Karpas-422 (cell line): ENCODE measurements at regions not wholly inside any gene's neighbourhood (a gene's known extent, or its start where the extent isn't known, plus 50 kb on each side); places are given as distances from the start of the nearest gene placed in this dataset.

Source experiments
- DNase-seq: peaks from one replicate; pipeline ENCODE4 v3.0.0-alpha.2; 2015
- H2AFZ ChIP-seq: fragments of 200-600 bp; sonication (generic); 2 replicates; pipeline ENCODE4 v1.6.1; 2014; ENCODE audit warnings: antibody characterized with exemption, low read length, mixed read lengths
- H3K27ac ChIP-seq: fragments of 200-600 bp; sonication (generic); 2 replicates; pipeline ENCODE4 v1.5.1; 2014; ENCODE audit warnings: mild to moderate bottlenecking, low read length, moderate library complexity
- H3K27me3 ChIP-seq: fragments of 200-600 bp; sonication (generic); 2 replicates; pipeline ENCODE4 v1.6.1; 2014; ENCODE audit warnings: low read length, mixed read lengths
- H3K36me3 ChIP-seq: fragments of 200-600 bp; sonication (generic); 2 replicates; pipeline ENCODE4 v1.6.1; 2014; ENCODE audit warnings: low read length, mixed read lengths; ENCODE audit not compliant: insufficient read depth
- H3K4me1 ChIP-seq: fragments of 200-600 bp; sonication (generic); 2 replicates; pipeline ENCODE4 v1.6.1; 2014; ENCODE audit warnings: mild to moderate bottlenecking, low read length, mixed read lengths
- H3K4me2 ChIP-seq: fragments of 200-600 bp; sonication (generic); 2 replicates; pipeline ENCODE4 v1.6.1; 2014; ENCODE audit warnings: low read length, low read depth, mild to moderate bottlenecking; ENCODE audit not compliant: poor library complexity, severe bottlenecking
- H3K4me3 ChIP-seq: fragments of 200-600 bp; sonication (generic); 2 replicates; pipeline ENCODE4 v1.5.1; 2014; ENCODE audit warnings: mild to moderate bottlenecking, antibody characterized with exemption, low read length, mixed read lengths
- H3K79me2 ChIP-seq: fragments of 200-600 bp; sonication (generic); 2 replicates; pipeline ENCODE4 v1.6.1; 2014; ENCODE audit warnings: mild to moderate bottlenecking, low read length, mixed read lengths
- H3K9ac ChIP-seq: fragments of 200-600 bp; sonication (generic); 2 replicates; pipeline ENCODE4 v1.6.0; 2014; ENCODE audit warnings: low read length
- H3K9me2 ChIP-seq: fragments of 200-600 bp; sonication (generic), shearing (Covaris generic); replicated peaks from 2 replicates; pipeline ENCODE4 v1.6.0; 2014; ENCODE audit warnings: mild to moderate bottlenecking, low read length, moderate library complexity; ENCODE audit not compliant: insufficient read depth
- H3K9me3 ChIP-seq: fragments of 300-700, 200-600 bp; sonication (generic); 2 replicates; pipeline ENCODE4 v1.6.1; 2014; ENCODE audit warnings: low read length, mixed read lengths
- H4K20me1 ChIP-seq: fragments of 200-600 bp; sonication (generic); 2 replicates; pipeline ENCODE4 v1.6.1; 2014; ENCODE audit warnings: mild to moderate bottlenecking, antibody characterized with exemption, low read length, low read depth; ENCODE audit not compliant: insufficient read depth

- Histone ChIP-seq H3K36me3 (no peaks in the 10 kb centered on the region), H3K9ac (no peak overlapping the region), H3K79me2 (no peaks in the 10 kb centered on the region), H3K27ac (no peak overlapping the region), H3K4me3 (no peak overlapping the region), H3K9me3 (no peaks in the 10 kb centered on the region), H2AFZ (no peak overlapping the region), H3K4me2 (no peak overlapping the region), H3K4me1 (no peaks in the 10 kb centered on the region), H3K9me2 (no peaks in the 10 kb centered on the region), H4K20me1 (no peaks in the 10 kb centered on the region), H3K27me3 (no peaks in the 10 kb centered on the region)
- no peak for DNase-seq
These were observed 172.3 kb downstream of the RNF152 start for GRCh38 chr18:61720496-61720895.

- no peak for DNase-seq
- Histone ChIP-seq H2AFZ (no peak overlapping the region), H3K36me3 (no peaks in the 10 kb centered on the region), H3K79me2 (no peaks in the 10 kb centered on the region), H4K20me1 (no peaks in the 10 kb centered on the region), H3K9me3 (no peaks in the 10 kb centered on the region), H3K4me1 (no peaks in the 10 kb centered on the region), H3K4me2 (no peak overlapping the region), H3K4me3 (no peak overlapping the region), H3K27ac (no peak overlapping the region), H3K9ac (no peak overlapping the region), H3K9me2 (no peaks in the 10 kb centered on the region), H3K27me3 (no peaks in the 10 kb centered on the region)
These were observed 173.1 kb downstream of the RNF152 start for GRCh38 chr18:61719671-61720070.

- Histone ChIP-seq H3K27me3 (no peaks in the 10 kb centered on the region), H3K9me2 (no peaks in the 10 kb centered on the region), H3K4me2 (no peak overlapping the region), H3K4me1 (no peaks in the 10 kb centered on the region), H3K9me3 (no peaks in the 10 kb centered on the region), H2AFZ (no peak overlapping the region), H3K27ac (no peak overlapping the region), H3K9ac (no peak overlapping the region), H3K4me3 (no peak overlapping the region), H4K20me1 (no peaks in the 10 kb centered on the region), H3K36me3 (no peaks in the 10 kb centered on the region), H3K79me2 (no peaks in the 10 kb centered on the region)
- no peak for DNase-seq
These were observed 173.9 kb downstream of the RNF152 start for GRCh38 chr18:61718944-61719343.

GRCh38 chr18:61714421-61714820, 178.4 kb downstream of the RNF152 start:
- Histone ChIP-seq H3K9me3 (no peaks in the 10 kb centered on the region), H3K4me2 (no peak overlapping the region), H3K4me3 (no peak overlapping the region), H2AFZ (no peak overlapping the region), H3K27me3 (no peaks in the 10 kb centered on the region), H4K20me1 (no peaks in the 10 kb centered on the region), H3K27ac (no peak overlapping the region), H3K36me3 (no peaks in the 10 kb centered on the region), H3K9ac (no peak overlapping the region), H3K9me2 (no peaks in the 10 kb centered on the region), H3K4me1 (no peaks in the 10 kb centered on the region), H3K79me2 (no peaks in the 10 kb centered on the region)
- DNase-seq, result no peak

GRCh38 chr18:61713502-61713901, 179.3 kb downstream of the RNF152 start:
- Histone ChIP-seq H3K79me2 (no peaks in the 10 kb centered on the region), H3K4me3 (no peak overlapping the region), H3K27me3 (no peaks in the 10 kb centered on the region), H4K20me1 (no peaks in the 10 kb centered on the region), H3K4me2 (no peak overlapping the region), H3K9me3 (no peaks in the 10 kb centered on the region), H2AFZ (no peak overlapping the region), H3K9ac (no peak overlapping the region), H3K4me1 (no peaks in the 10 kb centered on the region), H3K27ac (no peak overlapping the region), H3K9me2 (no peaks in the 10 kb centered on the region), H3K36me3 (no peaks in the 10 kb centered on the region)
- no peak for DNase-seq

GRCh38 chr18:61710082-61710620, 182.7 kb downstream of the RNF152 start:
- Histone ChIP-seq H3K4me1 (no peaks in the 10 kb centered on the region), H2AFZ (no peak overlapping the region)

GRCh38 chr18:61706276-61706915, 186.4 kb downstream of the RNF152 start:
- no peaks in the 10 kb centered on the region for H3K36me3 ChIP-seq
- no peaks in the 10 kb centered on the region for H3K79me2 ChIP-seq
- no peak for DNase-seq
- H3K27ac ChIP-seq, result no peak overlapping the region
- no peaks in the 10 kb centered on the region for H3K27me3 ChIP-seq
- no peaks in the 10 kb centered on the region for H3K9me2 ChIP-seq
- H3K4me1 ChIP-seq, result no peaks in the 10 kb centered on the region
- no peak overlapping the region for H3K4me2 ChIP-seq
- H3K9me3 ChIP-seq, result no peaks in the 10 kb centered on the region
- no peak overlapping the region for H2AFZ ChIP-seq
- H3K4me3 ChIP-seq, result no peak overlapping the region
- H4K20me1 ChIP-seq, result no peaks in the 10 kb centered on the region
- H3K9ac ChIP-seq, result no peak overlapping the region

More at GRCh38 chr18:61710082-61710620, 182.7 kb downstream of the RNF152 start:
- no peak overlapping the region for H3K4me2 ChIP-seq
- H3K9me2 ChIP-seq, result no peaks in the 10 kb centered on the region
- H3K4me3 ChIP-seq, result no peak overlapping the region
- no peak overlapping the region for H3K27ac ChIP-seq
- H3K9ac ChIP-seq, result no peak overlapping the region
- no peak for DNase-seq
- H4K20me1 ChIP-seq, result no peaks in the 10 kb centered on the region
- H3K27me3 ChIP-seq, result no peaks in the 10 kb centered on the region
- H3K79me2 ChIP-seq, result no peaks in the 10 kb centered on the region
- H3K9me3 ChIP-seq, result no peaks in the 10 kb centered on the region
- no peaks in the 10 kb centered on the region for H3K36me3 ChIP-seq

GRCh38 chr18:61703508-61703907, 189.3 kb downstream of the RNF152 start:
- Histone ChIP-seq H3K9me3 (no peaks in the 10 kb centered on the region), H3K9me2 (no peaks in the 10 kb centered on the region), H4K20me1 (no peaks in the 10 kb centered on the region), H3K27ac (no peak overlapping the region), H2AFZ (no peak overlapping the region), H3K4me1 (no peaks in the 10 kb centered on the region), H3K9ac (no peak overlapping the region), H3K4me2 (no peak overlapping the region), H3K36me3 (no peaks in the 10 kb centered on the region), H3K27me3 (no peaks in the 10 kb centered on the region), H3K4me3 (no peak overlapping the region), H3K79me2 (no peaks in the 10 kb centered on the region)
- no peak for DNase-seq
